ENCODE measurements at regions not wholly inside any gene's neighbourhood (a gene's known extent, or its start where the extent isn't known, plus 50 kb on each side); places are given as distances from the start of the nearest gene placed in this dataset.
A peak's percentile ranks its signal among the peaks of the same experiment; 100 is the strongest.

- H3K4me3 ChIP-seq (ENCODE audit: low read length) = no peak overlapping the region
- TF ChIP-seq, protein P1, sequence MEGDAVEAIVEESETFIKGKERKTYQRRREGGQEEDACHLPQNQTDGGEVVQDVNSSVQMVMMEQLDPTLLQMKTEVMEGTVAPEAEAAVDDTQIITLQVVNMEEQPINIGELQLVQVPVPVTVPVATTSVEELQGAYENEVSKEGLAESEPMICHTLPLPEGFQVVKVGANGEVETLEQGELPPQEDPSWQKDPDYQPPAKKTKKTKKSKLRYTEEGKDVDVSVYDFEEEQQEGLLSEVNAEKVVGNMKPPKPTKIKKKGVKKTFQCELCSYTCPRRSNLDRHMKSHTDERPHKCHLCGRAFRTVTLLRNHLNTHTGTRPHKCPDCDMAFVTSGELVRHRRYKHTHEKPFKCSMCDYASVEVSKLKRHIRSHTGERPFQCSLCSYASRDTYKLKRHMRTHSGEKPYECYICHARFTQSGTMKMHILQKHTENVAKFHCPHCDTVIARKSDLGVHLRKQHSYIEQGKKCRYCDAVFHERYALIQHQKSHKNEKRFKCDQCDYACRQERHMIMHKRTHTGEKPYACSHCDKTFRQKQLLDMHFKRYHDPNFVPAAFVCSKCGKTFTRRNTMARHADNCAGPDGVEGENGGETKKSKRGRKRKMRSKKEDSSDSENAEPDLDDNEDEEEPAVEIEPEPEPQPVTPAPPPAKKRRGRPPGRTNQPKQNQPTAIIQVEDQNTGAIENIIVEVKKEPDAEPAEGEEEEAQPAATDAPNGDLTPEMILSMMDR (IDR thresholded peaks at IDR 0.05; ENCODE audit: insufficient read depth, low read depth, low read length, missing control alignments) = no peak
- no peak for DNase-seq (ENCODE audit: low read depth)
These were observed 391.6 kb upstream of the MGAT4C start for GRCh38 chr12:86647800-86648199.

DNA sequence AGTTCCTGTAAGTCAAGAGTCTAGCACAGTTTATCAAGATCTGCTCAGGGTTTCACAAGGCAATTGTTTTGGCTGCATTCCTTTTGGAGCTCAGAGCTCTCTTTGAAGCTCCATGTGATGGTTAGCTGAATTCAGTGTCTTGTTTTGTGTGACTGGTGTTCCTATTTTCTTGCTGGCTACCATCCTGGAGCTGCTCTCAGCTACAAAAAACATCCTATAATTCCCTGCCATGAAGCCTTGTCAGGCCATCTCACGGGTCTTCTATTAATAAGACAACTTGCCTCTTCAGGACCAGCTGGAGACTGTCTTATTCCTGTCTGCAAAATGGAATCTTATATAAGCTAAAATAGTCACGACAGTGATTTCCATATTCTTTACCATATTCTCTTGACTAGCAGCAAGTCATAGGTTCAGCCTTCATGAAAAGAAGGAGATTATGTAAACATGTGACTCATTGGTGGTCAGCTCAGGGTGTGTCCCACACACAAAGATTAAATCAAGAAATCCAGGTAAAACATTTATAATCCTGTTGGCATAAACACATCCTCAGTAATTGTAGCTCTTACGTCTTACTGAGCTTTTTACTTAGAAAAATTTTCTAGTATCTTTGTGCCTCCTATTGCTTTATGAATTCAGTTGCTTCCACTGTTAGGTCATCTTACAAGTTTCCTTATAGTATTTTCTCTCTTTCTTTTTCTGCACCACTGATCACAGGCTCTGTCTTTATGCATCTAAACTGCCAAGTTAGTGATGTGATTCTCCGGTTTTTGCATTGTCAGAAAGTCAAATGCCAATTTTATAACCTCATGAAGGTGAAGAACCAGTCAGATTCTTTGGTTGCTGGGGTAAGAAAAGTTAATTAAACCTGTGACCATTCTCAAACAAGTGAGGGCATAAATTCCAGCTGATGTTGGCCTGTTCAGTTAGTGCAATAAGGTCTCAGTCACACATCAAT, 378.5 kb upstream of the MGAT4C start:
- TF ChIP-seq, protein P1 (IDR thresholded peaks at IDR 0.05; ENCODE audit: insufficient read depth, low read depth, low read length, missing control alignments) = no peak
- H3K4me3 ChIP-seq (ENCODE audit: low read length) = no peak overlapping the region
- peak; percentile 63 for DNase-seq (ENCODE audit: low read depth)

DNA sequence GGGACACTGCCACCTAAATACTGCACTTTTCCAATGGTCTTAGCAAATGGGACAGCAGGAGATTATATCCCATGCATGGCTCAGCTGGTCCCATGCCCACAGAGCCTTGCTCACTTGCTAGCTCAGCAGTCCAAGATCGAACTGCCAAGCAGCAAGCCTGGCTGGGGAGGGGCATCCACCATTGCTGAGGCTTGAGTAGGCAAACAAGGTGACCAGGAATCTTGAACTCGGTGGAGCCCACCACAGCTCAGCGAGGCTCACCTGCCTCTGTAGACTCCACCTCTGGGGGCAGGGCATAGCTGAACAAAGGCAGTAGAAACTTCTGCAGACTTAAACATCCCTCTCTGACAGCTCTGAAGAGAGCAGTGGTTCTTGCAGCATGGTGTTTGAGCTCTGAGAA, 370.8 kb upstream of the MGAT4C start:
- TF ChIP-seq, protein P1 (IDR thresholded peaks at IDR 0.05; ENCODE audit: insufficient read depth, low read depth, low read length, missing control alignments) = no peak
- DNase-seq (ENCODE audit: low read depth) = no peak
- no peak overlapping the region for H3K4me3 ChIP-seq (ENCODE audit: low read length)

DNA sequence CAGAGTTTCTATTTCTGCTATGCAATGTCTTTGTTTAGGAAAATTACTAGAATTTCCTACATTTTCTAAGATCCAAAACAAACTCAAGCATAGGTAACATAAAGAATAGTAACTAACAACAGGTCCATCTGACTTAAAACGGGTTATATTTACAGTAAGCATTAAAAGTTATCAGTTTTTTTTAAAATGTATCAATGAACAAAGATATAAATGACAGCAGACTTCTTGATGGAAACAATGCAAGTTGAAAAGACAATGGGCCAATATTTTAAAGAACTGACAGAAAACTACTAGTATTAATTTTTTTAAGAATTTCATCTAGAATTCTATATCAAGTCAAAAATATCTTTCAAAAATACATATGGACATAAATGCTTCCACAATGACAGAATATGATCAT, 367.1 kb upstream of the MGAT4C start:
- TF ChIP-seq, protein P1 (IDR thresholded peaks at IDR 0.05; ENCODE audit: insufficient read depth, low read depth, low read length, missing control alignments) = no peak
- H3K4me3 ChIP-seq (ENCODE audit: low read length) = no peak overlapping the region
- no peak for DNase-seq (ENCODE audit: low read depth)

GRCh38 chr12:86621957-86622356, 365.8 kb upstream of the MGAT4C start:
- no peak for DNase-seq (ENCODE audit: low read depth)
- no peak overlapping the region for H3K4me3 ChIP-seq (ENCODE audit: low read length)
- TF ChIP-seq, protein P1 (IDR thresholded peaks at IDR 0.05; ENCODE audit: insufficient read depth, low read depth, low read length, missing control alignments) = no peak

DNA sequence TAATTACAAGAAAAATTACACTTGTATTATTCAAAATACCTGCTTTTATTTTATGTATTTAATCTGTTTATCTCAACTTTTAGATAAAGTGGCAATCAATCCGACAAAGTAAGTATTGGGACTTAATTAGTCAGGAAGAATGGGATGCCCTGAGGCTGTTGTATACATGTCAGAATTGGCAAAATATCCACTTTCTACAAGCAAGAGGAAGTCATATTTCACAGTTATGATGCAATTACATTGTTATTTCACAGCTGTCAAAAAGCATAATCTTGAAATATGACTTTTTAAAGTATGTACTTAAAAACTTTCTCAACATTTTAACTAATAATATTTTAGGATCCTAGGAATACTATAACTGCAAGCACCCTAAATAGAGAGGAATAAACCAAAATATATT, 357.1 kb upstream of the MGAT4C start:
- DNase-seq (ENCODE audit: low read depth) = peak; percentile 72
- TF ChIP-seq, protein P1 (IDR thresholded peaks at IDR 0.05; ENCODE audit: insufficient read depth, low read depth, low read length, missing control alignments) = no peak
- H3K4me3 ChIP-seq (ENCODE audit: low read length) = no peak overlapping the region

- DNase-seq (ENCODE audit: low read depth) = no peak
- TF ChIP-seq, protein P1 (IDR thresholded peaks at IDR 0.05; ENCODE audit: insufficient read depth, low read depth, low read length, missing control alignments) = no peak
- no peak overlapping the region for H3K4me3 ChIP-seq (ENCODE audit: low read length)
These were observed 352.4 kb upstream of the MGAT4C start for GRCh38 chr12:86608638-86609037.
